Vagina (tissue), 2 donors: ENCODE measurements at regions not wholly inside any gene's neighbourhood (a gene's known extent, or its start where the extent isn't known, plus 50 kb on each side); places are given as distances from the start of the nearest gene placed in this dataset.

Experiments
- DNase-seq, 2 donors: peaks; one replicate each; pipeline ENCODE4 v3.0.0-alpha.2; 2017; ENCODE audit errors: extremely low spot score in 2 of 2
- H3K27ac ChIP-seq: fragments of 200-600 bp; sonication (generic); one replicate; pipeline ENCODE4 v1.5.1; 2019
- H3K27me3 ChIP-seq: fragments of 200-600 bp; sonication (generic); one replicate; pipeline ENCODE4 v1.5.1; 2019
- H3K36me3 ChIP-seq, 2 donors: fragments of 200-600 bp; sonication (generic); one replicate each; pipeline ENCODE4 v1.5.1; 2017 to 2019
- H3K4me1 ChIP-seq: fragments of 200-600 bp; sonication (generic); one replicate; pipeline ENCODE4 v1.5.1; 2019
- H3K4me3 ChIP-seq, 2 donors: fragments of 200-600 bp; sonication (generic); 1 replicate in 1 of 2; 2 replicates in 1 of 2; pipeline ENCODE4 v1.5.1; 2016 to 2019
- H3K9me3 ChIP-seq: fragments of 200-600 bp; sonication (generic); one replicate; pipeline ENCODE4 v1.5.1; 2019
- CTCF ChIP-seq, 3 experiments: fragments of 450-650 bp in 2 of 3; fragments of 200-600 bp in 1 of 3; sonication (generic) in 1 of 3; IDR thresholded peaks; one replicate each; pipeline ENCODE4 v1.5.1; 2017 to 2019; ENCODE audit warnings: antibody characterized with exemption in 3 of 3, mild to moderate bottlenecking in 2 of 3, moderate library complexity in 2 of 3
- POLR2A ChIP-seq, 2 donors: fragments of 450-650 bp; IDR thresholded peaks; one replicate each; pipeline ENCODE4 v1.6.1; 2017; ENCODE audit warnings: antibody characterized with exemption in 2 of 2, mild to moderate bottlenecking in 2 of 2, moderate library complexity in 2 of 2
- POLR2AphosphoS5 ChIP-seq, 2 donors: sonication (generic); formaldehyde crosslinking; IDR thresholded peaks; one replicate each; pipeline ENCODE4 v1.9.0; 2017; ENCODE audit warnings: antibody characterized with exemption in 2 of 2, mild to moderate bottlenecking in 2 of 2, low read depth in 1 of 2; ENCODE audit not compliant: insufficient read depth in 1 of 2
- intact Hi-C: fragments of 100-400 bp; cut with DNase I; formaldehyde crosslinking; loops from one replicate; pipeline ENCODE4 v1.15.1; 2023

GRCh38 chr7:138352570-138353461 lies 107.2 kb upstream of the TRIM24 start:
- TF ChIP-seq CTCF (IDR thresholded peaks at IDR 0.05) = no peak
- no peak for TF ChIP-seq POLR2A (IDR thresholded peaks at IDR 0.05)
- TF ChIP-seq POLR2AphosphoS5 (IDR thresholded peaks at IDR 0.05; ENCODE audit: insufficient read depth in 1 of 2, low read depth in 1 of 2) = no peak
- DNase-seq = no peak
- Histone ChIP-seq H3K36me3 (no peaks in the 10 kb centered on the region), H3K4me3 (no peak overlapping the region), H3K4me1 (no peaks in the 10 kb centered on the region), H3K9me3 (no peaks in the 10 kb centered on the region), H3K27me3 (no peaks in the 10 kb centered on the region), H3K27ac (no peak overlapping the region)
- intact Hi-C loops = no loop called here

GRCh38 chr7:138354066-138354465 lies 106.0 kb upstream of the TRIM24 start:
- H3K4me1 ChIP-seq = no peaks in the 10 kb centered on the region
- H3K9me3 ChIP-seq = no peaks in the 10 kb centered on the region
- H3K27ac ChIP-seq = no peak overlapping the region
- TF ChIP-seq CTCF (IDR thresholded peaks at IDR 0.05) = no peak
- TF ChIP-seq POLR2A (IDR thresholded peaks at IDR 0.05) = no peak
- intact Hi-C loops = no loop called here
- DNase-seq = no peak
- no peaks in the 10 kb centered on the region for H3K27me3 ChIP-seq
- H3K4me3 ChIP-seq = no peak overlapping the region
- no peaks in the 10 kb centered on the region for H3K36me3 ChIP-seq

- H3K27me3 ChIP-seq = no peaks in the 10 kb centered on the region
- H3K4me3 ChIP-seq = no peak overlapping the region
- no peaks in the 10 kb centered on the region for H3K36me3 ChIP-seq
- no peaks in the 10 kb centered on the region for H3K9me3 ChIP-seq
- TF ChIP-seq POLR2AphosphoS5 (IDR thresholded peaks at IDR 0.05; ENCODE audit: insufficient read depth in 1 of 2, low read depth in 1 of 2) (no peak), CTCF (IDR thresholded peaks at IDR 0.05) (no peak), POLR2A (IDR thresholded peaks at IDR 0.05) (no peak)
- intact Hi-C loops = no loop called here
- H3K4me1 ChIP-seq = no peaks in the 10 kb centered on the region
- no peak overlapping the region for H3K27ac ChIP-seq
- no peak for DNase-seq
Observed at GRCh38 chr7:138355254-138355653, 104.8 kb upstream of the TRIM24 start.

GRCh38 chr7:138358850-138359341 lies 101.2 kb upstream of the TRIM24 start:
- Histone ChIP-seq H3K36me3 (no peaks in the 10 kb centered on the region), H3K27me3 (no peaks in the 10 kb centered on the region), H3K4me1 (no peaks in the 10 kb centered on the region), H3K4me3 (no peak overlapping the region), H3K27ac (no peak overlapping the region), H3K9me3 (no peaks in the 10 kb centered on the region)
- TF ChIP-seq POLR2AphosphoS5 (IDR thresholded peaks at IDR 0.05; ENCODE audit: insufficient read depth in 1 of 2, low read depth in 1 of 2) = no peak
- TF ChIP-seq CTCF (IDR thresholded peaks at IDR 0.05) = no peak
- TF ChIP-seq POLR2A (IDR thresholded peaks at IDR 0.05) = no peak
- DNase-seq = no peak
- intact Hi-C loops = no loop called here

- H3K9me3 ChIP-seq = no peaks in the 10 kb centered on the region
- DNase-seq = no peak
- H3K4me1 ChIP-seq = no peaks in the 10 kb centered on the region
- H3K36me3 ChIP-seq = no peaks in the 10 kb centered on the region
- intact Hi-C loops = no loop called here
- no peak for TF ChIP-seq POLR2A (IDR thresholded peaks at IDR 0.05)
- no peak overlapping the region for H3K27ac ChIP-seq
- no peak overlapping the region for H3K4me3 ChIP-seq
- H3K27me3 ChIP-seq = no peaks in the 10 kb centered on the region
Observed at GRCh38 chr7:138359870-138360559, 100.0 kb upstream of the TRIM24 start.
